ENCODE measurements at regions not wholly inside any gene's neighbourhood (a gene's known extent, or its start where the extent isn't known, plus 50 kb on each side); places are given as distances from the start of the nearest gene placed in this dataset.

GRCh38 chrX:149213264-149213663 lies 291.8 kb downstream of the IDS start:
- no peak for ATAC-seq (ENCODE audit: low read depth)
- no peak for DNase-seq
- no peak for TF ChIP-seq CTCF (IDR thresholded peaks at IDR 0.05)
- intact Hi-C loops (cut with micrococcal nuclease), result no loop called here
- H3K36me3 Mint-ChIP-seq (ENCODE audit: low read depth), result no peaks in the 10 kb centered on the region
- no peak overlapping the region for H3K27ac Mint-ChIP-seq
- POLR2A ChIA-PET, result no interaction called here
- no peak overlapping the region for H3K4me3 Mint-ChIP-seq
- H3K9me3 Mint-ChIP-seq, result peaks cover 7% of the 10 kb centered on the region
- H3K4me1 Mint-ChIP-seq, result no peaks in the 10 kb centered on the region
- no peaks in the 10 kb centered on the region for H3K27me3 Mint-ChIP-seq
- CTCF ChIA-PET, result no interaction called here

GRCh38 chrX:149208307-149208706 lies 296.8 kb downstream of the IDS start:
- TF ChIP-seq CTCF (IDR thresholded peaks at IDR 0.05), result no peak
- H3K27me3 Mint-ChIP-seq, result no peaks in the 10 kb centered on the region
- ChIA-PET CTCF (no interaction called here), POLR2A (no interaction called here)
- intact Hi-C loops (cut with micrococcal nuclease), result no loop called here
- no peak for DNase-seq
- ATAC-seq (ENCODE audit: low read depth), result no peak
- no peak overlapping the region for H3K4me3 Mint-ChIP-seq
- no peaks in the 10 kb centered on the region for H3K9me3 Mint-ChIP-seq
- no peaks in the 10 kb centered on the region for H3K36me3 Mint-ChIP-seq (ENCODE audit: low read depth)
- H3K27ac Mint-ChIP-seq, result no peak overlapping the region
- no peaks in the 10 kb centered on the region for H3K4me1 Mint-ChIP-seq

- no peak overlapping the region for H3K27ac Mint-ChIP-seq
- no peak for DNase-seq
- intact Hi-C loops (cut with micrococcal nuclease), result no loop called here
- ATAC-seq (ENCODE audit: low read depth), result no peak
- no peak for TF ChIP-seq CTCF (IDR thresholded peaks at IDR 0.05)
- no peak overlapping the region for H3K4me3 Mint-ChIP-seq
- no peaks in the 10 kb centered on the region for H3K9me3 Mint-ChIP-seq
- no peaks in the 10 kb centered on the region for H3K36me3 Mint-ChIP-seq (ENCODE audit: low read depth)
- no peaks in the 10 kb centered on the region for H3K4me1 Mint-ChIP-seq
- ChIA-PET CTCF (no interaction called here), POLR2A (no interaction called here)
- no peaks in the 10 kb centered on the region for H3K27me3 Mint-ChIP-seq
Measured at GRCh38 chrX:149207518-149207917, 297.6 kb downstream of the IDS start.

- Mint-ChIP-seq H3K4me1 (no peaks in the 10 kb centered on the region), H3K4me3 (no peak overlapping the region), H3K36me3 (ENCODE audit: low read depth) (no peaks in the 10 kb centered on the region), H3K27ac (no peak overlapping the region), H3K27me3 (no peaks in the 10 kb centered on the region), H3K9me3 (no peaks in the 10 kb centered on the region)
- ChIA-PET CTCF (no interaction called here), POLR2A (no interaction called here)
- TF ChIP-seq CTCF (IDR thresholded peaks at IDR 0.05), result no peak
- ATAC-seq (ENCODE audit: low read depth) (no peak), DNase-seq (no peak)
- intact Hi-C loops (cut with micrococcal nuclease), result no loop called here
Measured at GRCh38 chrX:149205937-149206336, 299.2 kb downstream of the IDS start.

GRCh38 chrX:149205081-149205480 lies 300.0 kb downstream of the IDS start:
- ATAC-seq (ENCODE audit: low read depth) (no peak), DNase-seq (no peak)
- H3K27me3 Mint-ChIP-seq, result no peaks in the 10 kb centered on the region
- H3K4me3 Mint-ChIP-seq, result no peak overlapping the region
- ChIA-PET CTCF (no interaction called here), POLR2A (no interaction called here)
- H3K36me3 Mint-ChIP-seq (ENCODE audit: low read depth), result no peaks in the 10 kb centered on the region
- H3K27ac Mint-ChIP-seq, result no peak overlapping the region
- no peak for TF ChIP-seq CTCF (IDR thresholded peaks at IDR 0.05)
- H3K9me3 Mint-ChIP-seq, result no peaks in the 10 kb centered on the region
- intact Hi-C loops (cut with micrococcal nuclease), result no loop called here
- H3K4me1 Mint-ChIP-seq, result no peaks in the 10 kb centered on the region

Measured in activated B cell treated with CpG ODN at 0.5 μM for 24 hours (primary cell).